NB4 (cell line): ENCODE measurements at regions not wholly inside any gene's neighbourhood (a gene's known extent, or its start where the extent isn't known, plus 50 kb on each side); places are given as distances from the start of the nearest gene placed in this dataset.

Source experiments
- CTCF ChIP-seq: IDR thresholded peaks from one replicate; pipeline ENCODE4 v1.5.1; 2012; ENCODE audit warnings: low read depth, low read length
- MAX ChIP-seq: IDR thresholded peaks from 2 replicates; pipeline ENCODE4 v1.6.1; 2011; ENCODE audit warnings: low read depth, low read length
- MYC ChIP-seq: IDR thresholded peaks from 2 replicates; pipeline ENCODE4 v1.6.1; 2011; ENCODE audit warnings: low read depth, low read length
- POLR2A ChIP-seq: IDR thresholded peaks from 2 replicates; pipeline ENCODE4 v1.6.1; 2011; ENCODE audit warnings: mild to moderate bottlenecking; ENCODE audit not compliant: insufficient read length; ENCODE audit errors: extremely low read depth

GRCh38 chr10:61153771-61154170, 209.8 kb upstream of the RHOBTB1 start:
- TF ChIP-seq CTCF (no peak), POLR2A (no peak), MAX (no peak), MYC (no peak)
